CD4-positive, alpha-beta T cell treated with Interleukin-17A for 1 hour (primary cell): ENCODE measurements at regions not wholly inside any gene's neighbourhood (a gene's known extent, or its start where the extent isn't known, plus 50 kb on each side); places are given as distances from the start of the nearest gene placed in this dataset.

Experiments
- DNase-seq: peaks from one replicate; pipeline ENCODE4 v3.0.0-alpha.2; 2020

- no peak for DNase-seq
Measured at GRCh38 chr11:134759855-134760254, 347.8 kb upstream of the B3GAT1 start.

- DNase-seq = no peak
Measured at GRCh38 chr11:134759274-134759673, 347.2 kb upstream of the B3GAT1 start.

GRCh38 chr11:134758342-134758931 is 346.4 kb upstream of the B3GAT1 start:
- no peak for DNase-seq

GRCh38 chr11:134757633-134758032 is 345.6 kb upstream of the B3GAT1 start:
- DNase-seq = no peak

- no peak for DNase-seq
Measured at GRCh38 chr11:134756811-134757540, 344.9 kb upstream of the B3GAT1 start.

GRCh38 chr11:134755535-134755934 is 343.5 kb upstream of the B3GAT1 start:
- DNase-seq = no peak

- DNase-seq = no peak
Measured at GRCh38 chr11:134754521-134755198, 342.6 kb upstream of the B3GAT1 start.

GRCh38 chr11:134753771-134754520 is 341.9 kb upstream of the B3GAT1 start:
- no peak for DNase-seq

- DNase-seq = no peak
Measured at GRCh38 chr11:134752964-134753770, 341.1 kb upstream of the B3GAT1 start.

- DNase-seq = no peak
Measured at GRCh38 chr11:134752526-134752925, 340.5 kb upstream of the B3GAT1 start.

GRCh38 chr11:134751766-134752165 is 339.7 kb upstream of the B3GAT1 start:
- no peak for DNase-seq

- no peak for DNase-seq
Measured at GRCh38 chr11:134751031-134751585, 339.1 kb upstream of the B3GAT1 start.

- no peak for DNase-seq
Measured at GRCh38 chr11:134750619-134751018, 338.6 kb upstream of the B3GAT1 start.

- DNase-seq = no peak
Measured at GRCh38 chr11:134749040-134749839, 337.2 kb upstream of the B3GAT1 start.

- no peak for DNase-seq
Measured at GRCh38 chr11:134746609-134747008, 334.6 kb upstream of the B3GAT1 start.

- DNase-seq = no peak
Measured at GRCh38 chr11:134745456-134745855, 333.4 kb upstream of the B3GAT1 start.

GRCh38 chr11:134743820-134744195 is 331.8 kb upstream of the B3GAT1 start:
- DNase-seq = no peak

GRCh38 chr11:134742956-134743819 is 331.1 kb upstream of the B3GAT1 start:
- DNase-seq = no peak

GRCh38 chr11:134742224-134742612 is 330.2 kb upstream of the B3GAT1 start:
- DNase-seq = no peak

- no peak for DNase-seq
Measured at GRCh38 chr11:134741453-134742223, 329.6 kb upstream of the B3GAT1 start.
